CMK (cell line): ENCODE measurements at regions not wholly inside any gene's neighbourhood (a gene's known extent, or its start where the extent isn't known, plus 50 kb on each side); places are given as distances from the start of the nearest gene placed in this dataset.
"Not testable (repeated sequence)": the region's sequence is repeated elsewhere in the genome, so short reads cannot be mapped to it uniquely, and the experiment has no call there.

ENCODE experiments used
- DNase-seq: peaks from one replicate; pipeline ENCODE4 v3.0.0-alpha.2; 2010; ENCODE audit warnings: low read depth

DNA sequence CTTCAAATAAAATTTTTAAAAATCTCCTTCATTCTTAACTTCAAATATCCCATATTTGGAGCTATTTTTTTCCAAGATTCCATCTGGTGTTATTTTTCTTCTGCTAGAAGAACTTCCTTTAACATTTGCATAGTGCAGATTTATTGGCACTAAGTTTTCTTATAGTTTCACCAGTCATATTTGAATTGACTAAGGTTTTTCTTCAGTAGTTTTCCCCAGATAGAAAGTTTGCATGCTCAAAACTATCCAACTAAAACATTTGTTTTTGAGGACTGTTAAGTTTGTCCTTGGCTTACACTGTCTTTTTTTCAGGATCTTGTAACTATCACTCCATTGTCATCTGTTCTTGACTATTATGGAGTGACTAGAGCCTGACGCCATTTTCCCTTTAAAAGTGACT is 606.7 kb downstream of the TAF11L14 start:
- DNase-seq, result no peak

DNA sequence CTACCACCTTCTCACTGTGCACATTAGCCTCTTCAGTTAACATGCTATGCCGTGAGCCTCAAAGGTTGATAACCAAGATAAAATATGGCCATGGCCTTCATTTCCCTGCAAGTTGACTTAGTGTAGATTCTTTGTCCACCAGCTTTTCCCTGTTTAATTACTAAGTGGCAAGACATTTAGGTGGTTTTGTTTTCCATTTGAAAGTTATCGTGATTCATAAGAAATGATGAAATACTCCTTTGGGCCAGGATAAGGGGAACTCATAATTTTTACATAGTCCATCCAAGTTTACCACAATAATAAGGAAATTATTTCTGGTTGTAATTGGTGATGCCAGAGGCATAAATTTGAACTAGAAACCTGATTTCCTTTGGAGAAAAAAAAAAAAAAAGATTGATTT is 609.6 kb downstream of the TAF11L14 start:
- no peak for DNase-seq

DNA sequence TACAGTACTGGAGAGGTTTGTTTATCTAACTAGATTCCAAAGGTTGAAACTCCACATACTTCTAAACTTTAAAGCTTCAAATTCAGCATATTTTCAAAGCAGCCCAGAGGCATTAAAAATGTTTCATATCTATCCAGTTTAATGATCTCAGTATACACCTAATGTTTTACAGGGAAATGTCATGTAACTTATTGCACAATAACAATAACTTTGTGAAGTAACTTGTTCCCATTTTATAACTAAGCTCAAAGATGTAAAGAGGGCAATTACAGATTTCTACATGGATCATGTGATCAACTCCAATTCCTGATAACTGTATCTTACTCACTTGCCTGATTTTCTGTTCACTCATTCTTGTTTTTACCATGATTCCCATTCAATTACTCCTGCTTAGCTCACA is 610.0 kb downstream of the TAF11L14 start:
- DNase-seq, result no peak

DNA sequence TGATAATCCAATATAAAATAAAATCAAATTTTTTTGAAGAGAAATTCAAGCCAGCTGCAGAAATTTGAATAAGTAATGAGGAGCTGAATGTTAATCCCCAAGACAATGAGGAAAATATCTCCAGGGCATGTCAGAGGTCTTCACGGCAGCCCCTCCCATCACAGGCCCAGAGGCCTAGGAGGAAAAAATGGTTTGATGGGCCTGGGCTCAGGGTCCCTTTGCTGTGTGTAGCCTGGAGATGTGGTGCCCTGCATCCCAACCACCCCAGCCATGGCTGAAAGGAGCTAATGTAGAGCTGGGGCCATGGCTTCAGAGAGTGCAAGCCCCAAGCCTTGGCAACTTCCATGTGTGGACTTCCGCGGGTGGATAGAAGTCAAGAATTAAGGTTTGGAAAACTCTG is 618.3 kb downstream of the TAF11L14 start:
- no peak for DNase-seq

DNA sequence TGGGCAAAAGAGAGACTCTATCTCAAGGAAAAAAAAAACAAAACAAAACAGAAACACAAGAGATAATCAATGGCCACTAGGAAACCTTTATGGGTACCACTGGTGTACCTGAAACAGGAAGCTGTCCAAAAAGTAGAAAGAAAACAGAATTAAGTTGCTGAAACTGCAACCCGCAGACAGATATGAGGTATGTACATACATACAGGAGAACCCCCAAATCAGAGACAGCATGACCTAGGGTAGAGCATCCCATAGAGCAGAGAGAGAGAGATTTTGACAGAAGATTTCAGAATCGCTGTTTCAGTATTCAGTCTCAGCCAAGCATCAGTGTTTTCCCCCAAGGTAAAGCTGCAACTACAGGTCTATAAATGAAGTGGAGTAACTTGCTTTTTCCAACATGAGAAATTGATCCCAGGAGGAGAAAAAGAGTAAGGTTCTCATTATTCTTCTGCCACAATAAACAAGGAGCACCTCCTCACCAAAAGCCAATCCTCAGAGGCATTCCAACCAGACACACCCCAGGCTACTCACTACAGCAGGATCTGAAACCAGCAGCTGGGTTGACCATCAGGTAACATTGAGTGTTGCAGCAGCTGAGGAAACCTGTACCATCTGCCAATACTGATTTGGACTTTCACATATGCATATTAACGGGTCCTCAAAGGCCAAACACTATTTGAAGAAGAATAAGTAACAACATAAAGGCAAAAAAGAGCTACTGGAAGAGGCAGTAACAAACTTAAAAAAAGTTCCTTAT is 630.0 kb downstream of the TAF11L14 start:
- no peak for DNase-seq

DNA sequence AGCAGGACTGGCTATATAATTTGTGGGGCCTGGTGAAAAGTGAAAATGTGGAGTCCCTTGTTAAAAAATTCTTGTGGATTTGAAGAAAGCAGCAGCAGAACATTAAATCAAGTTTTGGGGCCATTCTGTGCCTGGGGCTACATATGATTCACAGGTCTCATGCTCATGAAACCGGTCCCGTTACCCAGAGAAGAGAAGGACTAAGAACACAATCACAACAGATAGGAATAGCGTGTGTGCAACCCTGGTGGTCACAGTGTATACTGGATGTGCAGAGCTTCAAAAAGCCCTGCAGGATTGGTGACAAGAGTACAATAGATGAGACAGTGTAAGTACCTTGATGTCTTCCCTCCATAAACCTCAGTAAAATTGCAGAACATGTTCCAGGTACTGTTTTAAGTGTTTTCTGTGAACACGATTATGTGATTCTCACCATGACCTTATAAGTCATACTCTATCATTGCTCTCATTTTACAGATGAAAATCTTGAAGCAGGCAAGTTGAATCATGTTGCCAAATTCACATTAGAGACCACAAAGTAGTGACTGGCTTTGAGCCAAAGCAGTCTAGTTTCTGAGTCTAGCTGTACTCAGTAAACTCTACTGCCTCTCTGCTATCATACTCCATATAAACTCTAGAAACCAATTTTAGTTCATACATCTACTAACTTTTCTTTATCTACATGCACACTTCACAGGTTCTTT is 636.5 kb downstream of the TAF11L14 start:
- no peak for DNase-seq

DNA sequence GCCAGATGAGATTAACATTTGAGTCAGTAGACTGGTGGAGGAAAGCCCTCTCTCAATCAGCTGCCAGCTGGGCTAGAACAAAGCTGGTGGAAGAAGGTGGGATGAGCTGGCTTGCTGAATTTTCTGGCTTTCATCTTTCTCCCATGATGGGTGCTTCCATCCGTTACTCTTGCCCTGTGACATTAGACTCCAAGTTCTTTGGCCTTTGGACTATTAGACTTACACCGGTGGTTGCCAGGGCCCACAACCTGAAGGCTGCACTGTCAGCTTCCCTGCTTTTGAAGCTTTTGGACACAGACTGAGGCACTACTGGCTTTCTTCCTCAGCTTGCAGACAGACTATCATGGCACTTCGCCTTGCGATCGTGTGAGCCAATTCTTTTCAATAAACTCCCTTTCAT is 642.7 kb downstream of the TAF11L14 start:
- DNase-seq, result no peak

DNA sequence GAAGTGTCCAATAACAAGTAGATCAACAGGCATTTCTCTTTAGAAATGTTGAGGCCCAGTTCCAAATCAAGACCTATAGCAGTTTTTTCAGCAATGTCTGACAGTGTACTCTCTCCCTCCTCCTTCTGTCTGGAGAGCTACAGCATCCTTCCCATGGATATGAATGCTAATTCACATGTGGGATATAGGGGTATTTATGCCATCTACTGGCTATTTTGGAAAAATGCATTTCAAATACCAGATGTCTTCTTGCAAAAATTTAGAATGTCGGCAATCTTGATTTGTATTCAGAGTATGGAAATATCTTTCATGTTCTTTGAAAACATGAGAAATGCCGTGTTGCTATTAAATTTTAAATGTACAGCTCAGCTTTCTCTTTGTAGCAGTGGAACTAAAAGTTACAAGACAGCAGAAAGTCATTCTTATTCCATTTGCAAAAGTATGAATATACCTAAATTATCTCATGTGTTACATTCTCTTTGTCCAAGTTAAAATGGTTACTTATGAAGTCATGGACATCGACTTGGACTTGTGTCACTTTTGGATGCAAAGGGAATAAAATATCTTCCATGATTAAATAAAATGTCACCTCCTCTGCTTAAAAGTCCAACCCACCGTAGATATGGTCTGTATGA is 647.8 kb downstream of the TAF11L14 start:
- peak; percentile 38 for DNase-seq

DNA sequence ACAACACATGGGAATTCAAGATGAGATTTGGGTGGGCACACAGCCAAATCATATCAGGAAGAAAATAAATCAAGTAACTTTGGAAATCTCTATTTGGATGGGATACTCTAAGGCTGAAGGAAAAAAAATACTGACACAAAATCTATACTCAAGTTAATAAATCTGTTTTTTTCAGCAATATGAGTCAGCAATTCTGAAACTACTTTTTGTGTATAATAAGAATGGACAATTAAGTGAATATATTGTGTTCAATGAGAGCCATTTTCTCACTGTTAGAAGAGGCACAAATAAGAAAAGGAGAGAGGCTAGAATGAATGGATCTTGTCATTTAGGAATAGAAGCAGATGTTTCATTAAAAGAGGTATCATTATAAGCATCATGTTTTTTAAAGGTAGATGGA is 651.0 kb downstream of the TAF11L14 start:
- no peak for DNase-seq

DNA sequence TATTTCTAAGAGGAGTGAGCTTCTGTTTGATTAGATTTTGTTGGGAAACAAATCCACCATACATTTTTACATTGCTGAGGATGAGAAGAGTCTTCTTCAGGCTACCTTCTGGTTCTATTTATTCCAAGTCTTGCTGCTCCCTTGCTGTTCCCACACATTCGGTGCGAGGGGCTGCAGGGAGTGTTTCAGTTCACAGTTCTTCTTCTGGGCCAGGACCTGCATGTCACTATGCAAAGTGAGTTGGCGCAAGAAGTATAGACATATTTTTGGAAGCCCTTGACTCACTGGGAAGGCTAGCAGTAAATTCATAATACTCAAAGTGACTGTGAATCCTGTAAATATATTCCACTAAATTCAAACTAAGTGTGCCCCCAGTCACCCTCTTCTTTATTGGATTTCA is 657.9 kb downstream of the TAF11L14 start:
- no peak for DNase-seq

DNA sequence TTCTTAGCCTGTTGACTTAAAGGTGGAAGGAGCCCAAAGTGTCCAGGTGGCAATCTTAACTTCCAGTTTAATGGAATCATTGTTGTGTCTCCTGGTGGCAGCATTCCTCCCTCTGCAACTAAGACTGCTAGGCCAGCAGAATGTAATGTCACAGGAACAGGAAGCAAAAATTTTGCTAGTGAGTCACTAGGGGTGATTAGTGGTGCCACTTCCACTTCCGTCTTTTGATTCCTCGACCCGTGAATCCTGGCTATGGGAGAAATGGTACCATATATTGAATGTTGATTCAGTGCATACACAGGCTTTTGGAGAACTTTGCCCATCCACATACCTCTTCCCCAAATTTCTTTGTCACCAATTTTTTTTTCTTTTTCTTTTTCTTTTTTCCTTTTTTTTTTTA is 661.4 kb downstream of the TAF11L14 start:
- DNase-seq, result not testable (repeated sequence)

DNA sequence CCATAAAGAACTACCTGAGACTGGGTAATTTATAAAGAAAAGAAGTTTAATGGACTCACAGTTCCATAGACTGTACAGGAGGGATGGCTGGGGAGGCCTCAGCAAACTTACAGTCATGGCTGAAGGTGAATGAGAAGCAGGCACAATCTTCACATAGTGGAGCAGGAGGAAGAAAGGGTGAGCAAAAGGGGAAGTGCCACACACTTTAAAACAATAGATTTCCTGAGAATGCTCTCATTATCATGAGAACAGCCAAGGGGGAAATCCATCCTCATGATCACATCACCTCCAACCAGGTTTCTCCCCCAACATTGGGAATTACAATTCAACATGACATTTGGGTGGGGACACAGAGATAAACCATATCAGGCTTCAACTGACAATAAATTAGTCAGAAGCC is 664.9 kb downstream of the TAF11L14 start:
- no peak for DNase-seq

DNA sequence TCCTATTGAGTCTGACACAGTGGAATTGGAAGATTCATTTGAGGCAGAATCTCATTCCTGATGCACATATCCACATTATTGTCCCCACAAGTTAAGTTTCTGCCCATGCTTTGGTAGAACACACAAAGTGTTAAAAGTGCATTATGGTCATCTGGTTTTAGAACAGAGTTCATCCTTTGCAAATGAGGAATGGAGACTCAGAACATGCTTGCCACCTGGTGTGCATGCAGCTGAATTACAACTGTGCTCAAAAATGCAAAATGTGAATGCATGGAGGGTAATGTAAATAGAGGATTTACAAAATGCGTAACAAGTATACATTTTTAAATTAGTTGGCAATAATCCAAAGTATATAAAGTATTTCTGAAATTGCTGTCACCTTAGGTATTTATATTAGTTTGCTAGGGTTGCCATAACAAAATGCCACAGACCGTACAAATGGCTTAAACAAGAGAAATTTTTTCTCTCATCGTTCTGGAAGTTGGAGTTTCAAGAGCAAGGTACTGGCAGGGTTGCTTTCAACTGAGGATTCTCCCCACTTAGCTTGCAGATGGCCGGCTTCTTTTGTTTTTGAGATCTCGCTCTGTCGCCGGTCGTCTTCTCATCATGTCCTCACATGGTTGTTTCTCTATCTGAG is 671.1 kb downstream of the TAF11L14 start:
- DNase-seq, result no peak

DNA sequence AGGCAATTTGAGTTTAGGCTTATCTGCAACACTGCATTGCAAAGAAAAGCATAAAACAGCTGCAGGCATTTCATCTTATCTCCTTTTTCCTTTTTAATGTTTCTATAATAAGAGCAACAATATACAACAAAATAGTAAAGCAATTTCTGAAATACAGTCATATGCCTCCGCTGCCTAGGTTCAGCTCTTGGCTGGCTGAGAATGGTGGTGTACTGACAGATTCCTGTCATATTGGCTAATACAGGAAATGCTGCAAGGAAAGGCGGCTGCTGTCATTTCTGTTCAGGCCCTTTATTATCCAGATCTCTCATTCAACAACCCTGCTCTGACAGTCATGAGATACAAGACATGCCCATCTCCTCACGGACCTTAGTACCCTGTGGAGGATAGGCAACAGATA is 677.0 kb downstream of the TAF11L14 start:
- DNase-seq, result no peak

DNA sequence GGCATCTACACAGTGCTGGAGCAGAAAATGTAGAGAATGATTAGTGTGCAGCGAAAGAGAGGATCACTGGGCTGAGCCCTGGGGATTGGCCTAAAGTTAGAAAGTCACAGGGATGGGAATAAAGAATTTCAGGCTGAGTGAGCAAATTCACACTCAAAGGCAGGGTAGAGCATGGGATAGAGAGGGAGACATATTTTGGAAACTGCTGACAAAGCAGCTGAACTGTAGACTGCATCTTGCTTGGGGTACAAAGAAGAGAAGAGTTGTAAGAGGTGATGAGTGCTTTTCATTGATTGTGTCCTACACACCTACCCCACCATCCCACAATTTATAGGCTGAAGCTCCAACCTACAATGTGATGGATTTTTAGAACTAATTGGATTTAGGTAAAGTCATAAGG is 677.8 kb downstream of the TAF11L14 start:
- DNase-seq, result no peak

DNA sequence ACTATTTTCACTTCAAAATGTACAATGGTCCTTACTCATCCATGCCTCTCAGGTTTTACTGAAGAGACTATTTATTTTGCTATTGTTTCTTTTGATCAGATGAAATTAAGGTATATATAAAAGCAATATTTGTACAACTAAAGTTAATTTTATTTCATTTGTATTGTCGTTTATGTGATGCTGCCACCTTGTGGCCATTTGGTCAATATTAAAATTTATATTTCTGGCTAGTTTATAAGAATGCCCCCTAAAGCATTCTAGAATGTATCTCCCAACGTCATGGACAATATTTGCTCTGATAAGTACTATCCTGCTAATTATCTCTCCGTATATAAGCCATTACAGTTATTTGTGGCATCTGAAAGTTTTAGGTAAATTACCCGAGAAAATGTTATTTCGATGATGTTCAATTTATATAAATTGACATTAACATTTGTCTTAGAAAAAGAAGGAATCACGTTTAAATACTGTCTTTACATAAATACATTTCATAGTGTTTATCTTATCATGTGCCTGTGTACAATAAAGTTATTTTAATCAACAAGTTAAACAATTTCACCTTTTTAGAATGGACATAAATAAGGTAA is 680.0 kb downstream of the TAF11L14 start:
- no peak for DNase-seq

DNA sequence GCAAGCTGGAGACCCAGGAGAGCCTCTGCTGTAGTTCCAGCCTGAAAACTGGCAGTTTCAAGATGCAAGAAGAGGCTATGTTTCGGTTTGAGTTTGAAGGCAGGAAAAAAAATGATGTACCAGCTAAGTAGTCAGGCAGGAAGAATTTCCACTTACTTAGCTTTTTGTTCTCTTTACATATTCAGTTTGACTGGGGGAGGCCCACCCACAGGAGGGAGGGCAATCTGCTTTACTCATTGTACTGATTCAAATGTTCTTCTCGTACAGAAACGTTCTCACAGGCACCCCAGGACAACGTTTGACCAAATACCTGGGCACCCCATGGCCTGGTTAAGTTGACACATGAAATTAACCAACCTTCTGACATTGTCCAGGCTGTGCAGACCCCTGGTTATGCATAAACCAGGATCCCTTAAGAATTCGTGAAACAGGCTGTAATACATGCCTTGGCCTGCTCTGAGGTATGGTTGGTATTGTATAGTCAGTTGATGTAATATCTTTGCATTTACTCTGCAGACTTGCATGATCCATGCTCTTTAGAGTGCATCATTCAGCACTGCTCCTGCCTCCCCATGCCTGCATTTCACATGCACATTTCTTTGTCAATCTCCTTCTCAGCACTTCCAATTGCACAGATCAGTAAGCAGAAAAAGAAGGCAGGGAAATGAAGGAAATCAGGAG is 687.1 kb downstream of the TAF11L14 start:
- DNase-seq, result no peak

DNA sequence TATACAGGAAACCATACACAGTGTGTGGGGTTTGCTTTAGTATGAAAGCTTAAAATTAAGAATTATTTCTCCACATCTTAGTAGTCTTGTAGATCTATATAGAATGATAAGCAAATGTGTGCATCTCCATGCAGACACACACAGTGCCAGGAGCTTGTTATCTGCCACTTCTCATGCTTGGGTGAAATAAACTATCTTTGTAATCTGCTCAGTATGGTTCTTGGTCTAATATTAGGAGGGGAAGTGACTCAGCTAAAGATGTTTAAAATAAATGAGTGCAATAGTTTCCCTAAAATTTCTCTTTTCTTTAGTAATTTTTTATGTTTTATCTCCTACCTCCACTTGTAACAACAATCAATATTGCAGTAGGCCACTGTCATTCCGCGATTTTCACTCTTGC is 689.6 kb downstream of the TAF11L14 start:
- no peak for DNase-seq

DNA sequence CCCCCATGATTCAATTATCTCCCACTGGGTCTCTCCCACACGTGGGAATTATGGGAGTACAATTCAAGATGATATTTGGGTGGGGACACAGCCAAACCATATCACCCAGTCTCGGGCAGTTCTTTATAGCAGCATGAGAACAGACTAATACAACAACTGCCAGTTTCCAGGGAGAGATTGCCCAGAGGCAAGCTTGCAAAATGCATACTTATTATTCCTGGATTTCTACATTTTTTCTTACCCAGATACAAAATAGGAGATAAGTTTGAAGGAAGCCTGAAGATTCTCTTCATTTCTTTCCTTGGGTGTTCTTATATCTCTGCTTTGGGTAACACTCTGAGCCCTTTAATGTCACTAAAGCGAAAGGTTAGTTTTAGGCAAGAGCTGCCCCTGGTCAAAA is 691.2 kb downstream of the TAF11L14 start:
- no peak for DNase-seq

DNA sequence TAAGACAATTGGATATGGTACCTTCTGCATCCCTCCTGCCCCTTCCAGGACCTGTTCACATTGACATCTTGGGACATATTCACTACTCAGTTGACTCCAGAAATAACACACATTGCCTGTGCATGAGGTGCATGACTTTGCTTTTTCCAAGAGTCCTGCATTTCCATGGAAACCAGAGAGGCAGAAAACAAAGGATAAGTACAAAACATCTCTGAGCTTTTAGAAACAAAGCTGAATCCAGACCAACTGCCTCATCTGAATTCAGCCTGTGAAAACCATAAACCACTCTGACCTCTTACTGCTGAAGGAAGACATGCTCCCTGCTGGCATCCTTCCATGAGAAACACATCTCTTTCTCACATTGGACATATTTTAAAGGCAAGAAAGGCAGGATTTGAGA is 695.1 kb downstream of the TAF11L14 start:
- DNase-seq, result no peak

DNA sequence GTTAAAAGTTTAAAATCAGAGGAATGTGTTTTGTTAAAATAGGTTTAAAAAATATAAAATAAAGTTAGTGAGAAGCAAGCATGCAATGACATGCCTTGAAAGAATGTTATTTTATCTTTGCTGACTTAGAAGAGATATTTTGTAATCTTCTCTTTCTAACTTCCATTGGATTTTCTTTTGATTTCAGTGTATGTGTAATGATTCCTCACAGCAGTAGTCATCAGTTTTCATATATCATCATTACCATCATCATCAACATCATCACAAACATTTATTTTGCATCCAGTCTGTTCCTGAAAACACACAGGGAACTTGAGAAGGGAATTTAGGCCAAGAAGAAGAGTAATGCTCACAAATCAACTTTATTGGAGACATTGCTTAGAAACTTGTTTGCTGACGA is 699.6 kb downstream of the TAF11L14 start:
- no peak for DNase-seq

DNA sequence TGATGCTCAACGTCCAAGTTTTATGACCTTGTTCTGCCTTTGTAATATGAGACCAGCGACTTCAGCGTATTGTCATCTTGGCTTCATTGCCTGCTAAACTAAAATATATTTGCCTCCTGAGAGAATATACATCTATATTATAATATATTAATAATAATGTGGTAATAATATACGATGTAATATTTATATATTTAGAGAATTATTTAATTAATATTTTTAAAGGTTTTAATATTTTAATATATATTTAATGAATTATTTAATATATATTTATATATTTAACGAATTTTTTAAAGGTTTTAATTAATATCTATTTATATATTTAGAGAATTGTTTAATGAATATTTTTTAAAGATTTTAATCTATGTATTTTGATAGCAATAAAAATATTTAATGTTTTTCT is 700.7 kb downstream of the TAF11L14 start:
- DNase-seq, result no peak
